ENCODE measurements at regions not wholly inside any gene's neighbourhood (a gene's known extent, or its start where the extent isn't known, plus 50 kb on each side); places are given as distances from the start of the nearest gene placed in this dataset.

- no peaks in the 10 kb centered on the region for H3K36me3 ChIP-seq (replicated peaks in 1 of 2; ENCODE audit: insufficient read depth in 1 of 2, low read depth in 2 of 2)
- DNase-seq (no peak), ATAC-seq (no peak)
- H3K4me3 ChIP-seq = no peak overlapping the region
- no peak overlapping the region for H3K27ac ChIP-seq
- no peak for TF ChIP-seq POLR2A (IDR thresholded peaks at IDR 0.05)
- TF ChIP-seq, protein P1, sequence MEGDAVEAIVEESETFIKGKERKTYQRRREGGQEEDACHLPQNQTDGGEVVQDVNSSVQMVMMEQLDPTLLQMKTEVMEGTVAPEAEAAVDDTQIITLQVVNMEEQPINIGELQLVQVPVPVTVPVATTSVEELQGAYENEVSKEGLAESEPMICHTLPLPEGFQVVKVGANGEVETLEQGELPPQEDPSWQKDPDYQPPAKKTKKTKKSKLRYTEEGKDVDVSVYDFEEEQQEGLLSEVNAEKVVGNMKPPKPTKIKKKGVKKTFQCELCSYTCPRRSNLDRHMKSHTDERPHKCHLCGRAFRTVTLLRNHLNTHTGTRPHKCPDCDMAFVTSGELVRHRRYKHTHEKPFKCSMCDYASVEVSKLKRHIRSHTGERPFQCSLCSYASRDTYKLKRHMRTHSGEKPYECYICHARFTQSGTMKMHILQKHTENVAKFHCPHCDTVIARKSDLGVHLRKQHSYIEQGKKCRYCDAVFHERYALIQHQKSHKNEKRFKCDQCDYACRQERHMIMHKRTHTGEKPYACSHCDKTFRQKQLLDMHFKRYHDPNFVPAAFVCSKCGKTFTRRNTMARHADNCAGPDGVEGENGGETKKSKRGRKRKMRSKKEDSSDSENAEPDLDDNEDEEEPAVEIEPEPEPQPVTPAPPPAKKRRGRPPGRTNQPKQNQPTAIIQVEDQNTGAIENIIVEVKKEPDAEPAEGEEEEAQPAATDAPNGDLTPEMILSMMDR (IDR thresholded peaks at IDR 0.05) = no peak
- intact Hi-C loops (cut with DNase I) = no loop called here
- H3K4me1 ChIP-seq = no peaks in the 10 kb centered on the region
- 85 to 87% methylated on average over 2 of the region's 2 CpGs for WGBS, 2 donors
- H3K27me3 ChIP-seq = no peaks in the 10 kb centered on the region
- no peaks in the 10 kb centered on the region for H3K9me3 ChIP-seq
Observed at GRCh38 chr13:73732350-73732749, 401.9 kb downstream of the KLF12 start.

- no peaks in the 10 kb centered on the region for H3K4me1 ChIP-seq
- no peaks in the 10 kb centered on the region for H3K36me3 ChIP-seq (replicated peaks in 1 of 2; ENCODE audit: insufficient read depth in 1 of 2, low read depth in 2 of 2)
- H3K4me3 ChIP-seq = no peak overlapping the region
- H3K27ac ChIP-seq = no peak overlapping the region
- ATAC-seq (no peak), DNase-seq (no peak)
- H3K9me3 ChIP-seq = no peaks in the 10 kb centered on the region
- no peak for TF ChIP-seq POLR2A (IDR thresholded peaks at IDR 0.05)
- TF ChIP-seq, protein P1 (IDR thresholded peaks at IDR 0.05) = no peak
- intact Hi-C loops (cut with DNase I) = no loop called here
- H3K27me3 ChIP-seq = no peaks in the 10 kb centered on the region
Observed at GRCh38 chr13:73731564-73731963, 402.6 kb downstream of the KLF12 start.

DNA sequence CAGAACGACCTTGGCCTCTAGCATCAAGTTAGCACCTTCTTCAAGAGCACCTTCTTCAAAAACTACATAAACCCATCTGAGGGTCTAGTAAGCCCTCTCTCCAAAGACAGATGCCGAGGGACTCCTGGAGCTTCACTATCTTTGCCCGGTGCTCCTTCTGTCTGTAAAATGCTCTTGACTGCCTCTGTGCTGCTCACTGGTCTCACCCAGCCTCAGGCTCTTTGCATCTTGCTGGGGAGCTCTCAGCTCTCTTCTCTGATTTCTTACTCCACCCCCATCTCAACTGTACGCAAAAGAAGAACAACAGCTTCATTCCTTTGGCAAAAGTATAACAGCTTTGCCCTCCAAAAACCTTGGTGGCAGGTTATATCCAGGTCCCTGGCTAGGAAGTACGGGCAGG is 404.2 kb downstream of the KLF12 start:
- Histone ChIP-seq H3K9me3 (no peaks in the 10 kb centered on the region), H3K4me1 (no peaks in the 10 kb centered on the region), H3K27me3 (no peaks in the 10 kb centered on the region), H3K4me3 (no peak overlapping the region), H3K36me3 (replicated peaks in 1 of 2; ENCODE audit: insufficient read depth in 1 of 2, low read depth in 2 of 2) (no peaks in the 10 kb centered on the region), H3K27ac (no peak overlapping the region)
- WGBS, 2 donors = 81 to 85% methylated on average over 5 of the region's 5 CpGs
- DNase-seq = no peak
- no peak for ATAC-seq
- intact Hi-C loops (cut with DNase I) = no loop called here
- TF ChIP-seq, protein P1 (IDR thresholded peaks at IDR 0.05) = no peak
- TF ChIP-seq POLR2A (IDR thresholded peaks at IDR 0.05) = no peak

DNA sequence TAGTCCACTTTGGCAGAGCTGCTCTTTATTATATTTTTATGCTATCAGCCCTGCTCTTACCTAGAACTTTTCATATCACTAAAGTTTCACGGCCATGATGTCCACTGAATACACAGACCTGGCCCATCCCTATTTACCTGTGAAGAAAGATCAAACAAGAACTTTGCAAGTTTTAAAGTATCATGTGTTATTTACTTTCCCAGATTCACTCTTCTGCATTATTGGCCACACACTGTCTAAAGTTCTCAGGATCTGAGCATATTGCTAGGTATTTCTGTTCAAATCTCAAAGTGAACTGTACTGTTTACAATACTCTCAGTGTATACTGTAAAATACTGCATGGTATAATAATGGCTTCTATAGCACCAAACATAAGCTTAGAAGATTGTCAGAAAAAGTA is 405.2 kb downstream of the KLF12 start:
- 33 to 35% methylated on average over 1 of the region's 1 CpG for WGBS, 2 donors
- H3K27me3 ChIP-seq = no peaks in the 10 kb centered on the region
- no peak overlapping the region for H3K27ac ChIP-seq
- H3K4me1 ChIP-seq = no peaks in the 10 kb centered on the region
- ATAC-seq (no peak), DNase-seq (no peak)
- no peaks in the 10 kb centered on the region for H3K9me3 ChIP-seq
- TF ChIP-seq POLR2A (IDR thresholded peaks at IDR 0.05) = no peak
- TF ChIP-seq, protein P1 (IDR thresholded peaks at IDR 0.05) = no peak
- no peaks in the 10 kb centered on the region for H3K36me3 ChIP-seq (replicated peaks in 1 of 2; ENCODE audit: insufficient read depth in 1 of 2, low read depth in 2 of 2)
- intact Hi-C loops (cut with DNase I) = no loop called here
- H3K4me3 ChIP-seq = no peak overlapping the region

- WGBS, 2 donors = 67 to 68% methylated on average over 1 of the region's 1 CpG
- intact Hi-C loops (cut with DNase I) = no loop called here
- DNase-seq (no peak), ATAC-seq (no peak)
- no peaks in the 10 kb centered on the region for H3K9me3 ChIP-seq
- H3K4me1 ChIP-seq = peaks cover 13% of the 10 kb centered on the region
- no peak overlapping the region for H3K27ac ChIP-seq
- H3K36me3 ChIP-seq (replicated peaks in 1 of 2; ENCODE audit: insufficient read depth in 1 of 2, low read depth in 2 of 2) = no peaks in the 10 kb centered on the region
- TF ChIP-seq, protein P1 (IDR thresholded peaks at IDR 0.05) = no peak
- no peak for TF ChIP-seq POLR2A (IDR thresholded peaks at IDR 0.05)
- H3K27me3 ChIP-seq = no peaks in the 10 kb centered on the region
- no peak overlapping the region for H3K4me3 ChIP-seq
Observed at GRCh38 chr13:73722120-73722519, 412.1 kb downstream of the KLF12 start.

Data from body of pancreas (tissue), 4 donors.